SK-N-SH (cell line): ENCODE measurements at regions not wholly inside any gene's neighbourhood (a gene's known extent, or its start where the extent isn't known, plus 50 kb on each side); places are given as distances from the start of the nearest gene placed in this dataset.

Experiments used
- CTCF ChIA-PET: fragments of 300-600, 350-600 bp; formaldehyde crosslinking; extraction: SDS; loops from one replicate; lab custom pipeline; 2021; lab: Yijun Ruan, JAX
- POLR2A ChIA-PET: fragments of 350-600 bp; sonication (Branson Sonifier 250); formaldehyde crosslinking; extraction: SDS; loops from one replicate; lab custom pipeline; 2020; ENCODE audit warnings: antibody characterized with exemption, inconsistent platforms; lab: Yijun Ruan, JAX
- DNase-seq: peaks from one replicate; pipeline ENCODE4 v3.0.0; 2012
- H2AFZ ChIP-seq: fragments of 200-600 bp; sonication (generic); 2 replicates; pipeline ENCODE4 v1.8.1; 2016; ENCODE audit warnings: antibody characterized with exemption, mild to moderate bottlenecking, low read depth
- H3F3A ChIP-seq: fragments of 200-600 bp; sonication (generic); replicated peaks from 2 replicates; pipeline ENCODE3; 2016; ENCODE audit warnings: antibody characterized with exemption, mild to moderate bottlenecking; ENCODE audit not compliant: insufficient read depth
- H3K27ac ChIP-seq, 2 experiments: fragments of 200-500 bp in 1 of 2; fragments of 200-600 bp in 1 of 2; sonication (Bioruptor generic) in 1 of 2; sonication (generic), shearing (Covaris generic) in 1 of 2; 2 replicates each; pipeline versions ENCODE4 v1.5.1 to v1.6.1; 2014 to 2016; ENCODE audit warnings: low read depth in 2 of 2, inconsistent platforms in 1 of 2, low read length in 1 of 2, mild to moderate bottlenecking in 1 of 2, mixed read lengths in 1 of 2
- H3K27me3 ChIP-seq: fragments of 200-600 bp; sonication (generic), shearing (Covaris generic); 2 replicates; pipeline ENCODE4 v1.6.1; 2016; ENCODE audit warnings: mixed run types; ENCODE audit not compliant: insufficient read depth
- H3K36me3 ChIP-seq, 2 experiments: fragments of 200-500 bp in 1 of 2; fragments of 200-600 bp in 1 of 2; sonication (Bioruptor generic) in 1 of 2; sonication (generic) in 1 of 2; replicated peaks in 1 of 2; 2 replicates each; pipeline versions ENCODE3 to v1.5.1; 2014 to 2016; ENCODE audit warnings: low read length in 1 of 2, mild to moderate bottlenecking in 1 of 2; ENCODE audit not compliant: insufficient read depth in 2 of 2, control insufficient read depth in 1 of 2
- H3K4me1 ChIP-seq, 2 experiments: fragments of 200-500 bp in 1 of 2; fragments of 200-600 bp in 1 of 2; sonication (Bioruptor generic) in 1 of 2; sonication (generic), shearing (Covaris generic) in 1 of 2; 2 replicates each; pipeline versions ENCODE4 v1.5.1 to v1.6.1; 2014 to 2016; ENCODE audit warnings: low read depth in 1 of 2, low read length in 1 of 2, mixed run types in 1 of 2; ENCODE audit not compliant: insufficient read depth in 2 of 2, control insufficient read depth in 1 of 2
- H3K4me2 ChIP-seq: fragments of 200-600 bp; sonication (generic), shearing (Covaris generic); 2 replicates; pipeline ENCODE4 v1.6.1; 2017; ENCODE audit warnings: mixed run types
- H3K4me3 ChIP-seq, 2 experiments: fragments of 200-500 bp in 1 of 2; fragments of 200-600 bp in 1 of 2; sonication (Bioruptor generic) in 1 of 2; sonication (generic), shearing (Covaris generic) in 1 of 2; 2 replicates each; pipeline versions ENCODE4 v1.5.1 to v1.8.1; 2014 to 2016; ENCODE audit warnings: low read depth in 2 of 2, inconsistent platforms in 1 of 2, low read length in 1 of 2, mild to moderate bottlenecking in 1 of 2, mixed read lengths in 1 of 2, moderate library complexity in 1 of 2
- H3K79me2 ChIP-seq: fragments of 200-600 bp; sonication (generic); 2 replicates; pipeline ENCODE4 v1.8.1; 2017; ENCODE audit warnings: mild to moderate bottlenecking; ENCODE audit not compliant: insufficient read depth
- H3K9ac ChIP-seq: fragments of 200-600 bp; sonication (generic); 2 replicates; pipeline ENCODE4 v1.6.1; 2017; ENCODE audit warnings: mixed run types
- H3K9me2 ChIP-seq: fragments of 200-600 bp; sonication (generic); 2 replicates; pipeline ENCODE4 v1.6.1; 2017; ENCODE audit warnings: mixed run types
- H3K9me3 ChIP-seq: fragments of 200-600 bp; sonication (generic); 2 replicates; pipeline ENCODE4 v1.6.1; 2017; ENCODE audit warnings: mixed run types, mild to moderate bottlenecking, moderate library complexity
- H4K20me1 ChIP-seq: fragments of 200-600 bp; sonication (generic); 2 replicates; pipeline ENCODE4 v1.6.1; 2017; ENCODE audit warnings: mild to moderate bottlenecking, mixed run types; ENCODE audit not compliant: insufficient read depth
- FOSL2 ChIP-seq: IDR thresholded peaks from 2 replicates; pipeline ENCODE4 v1.4.0; 2012; ENCODE audit warnings: low read depth, mild to moderate bottlenecking, moderate library complexity, borderline replicate concordance
- GABPA ChIP-seq: IDR thresholded peaks from 2 replicates; pipeline ENCODE4 v1.4.0; 2012; ENCODE audit warnings: low read depth, mild to moderate bottlenecking
- GATA2 ChIP-seq: sonication (generic); formaldehyde crosslinking; IDR thresholded peaks from 2 replicates; pipeline ENCODE4 v1.5.0; 2020; ENCODE audit warnings: mild to moderate bottlenecking, missing genetic modification reagents
- JUND ChIP-seq: IDR thresholded peaks from 2 replicates; pipeline ENCODE4 v1.4.0; 2012
- MXI1 ChIP-seq: IDR thresholded peaks from 2 replicates; pipeline ENCODE4 v1.6.1; 2012; ENCODE audit warnings: mild to moderate bottlenecking, low read depth, low read length, improper control_type of control experiment
- NRF1 ChIP-seq: IDR thresholded peaks from 2 replicates; pipeline ENCODE4 v1.6.1; 2012; ENCODE audit warnings: low read depth, mild to moderate bottlenecking, low read length
- POLR2AphosphoS5 ChIP-seq: IDR thresholded peaks from 2 replicates; pipeline ENCODE4 v1.6.1; 2012; ENCODE audit warnings: low read depth, low read length
- RAD21 ChIP-seq: IDR thresholded peaks from 2 replicates; pipeline ENCODE4 v1.6.1; 2012; ENCODE audit warnings: mild to moderate bottlenecking, low read length
- SIN3A ChIP-seq: IDR thresholded peaks from 2 replicates; pipeline ENCODE4 v1.6.1; 2012; ENCODE audit warnings: low read depth, mild to moderate bottlenecking, low read length, moderate library complexity, borderline replicate concordance
- TAF1 ChIP-seq: IDR thresholded peaks from 2 replicates; pipeline ENCODE4 v1.6.1; 2012; ENCODE audit warnings: low read depth, mild to moderate bottlenecking, low read length, moderate library complexity, borderline replicate concordance
- TEAD4 ChIP-seq: IDR thresholded peaks from 2 replicates; pipeline ENCODE4 v1.4.0; 2012; ENCODE audit warnings: mild to moderate bottlenecking, borderline replicate concordance; ENCODE audit not compliant: insufficient read depth
- YY1 ChIP-seq: IDR thresholded peaks from 2 replicates; pipeline ENCODE4 v1.4.0; 2012; ENCODE audit warnings: low read depth, mild to moderate bottlenecking
- TF ChIP-seq, protein P1 (sequence below): fragments of 200-600 bp; sonication (generic); IDR thresholded peaks from 2 replicates; pipeline ENCODE4 v1.6.1; 2017; ENCODE audit warnings: antibody characterized with exemption, mild to moderate bottlenecking, moderate library complexity
- TF ChIP-seq, protein P2 (sequence below): IDR thresholded peaks from 2 replicates; pipeline ENCODE4 v1.6.1; 2012; ENCODE audit warnings: mild to moderate bottlenecking, low read depth, low read length, moderate library complexity
- TF ChIP-seq, protein P3 (sequence below): fragments of 150-350 bp; IDR thresholded peaks from 2 replicates; pipeline ENCODE4 v1.6.1; 2017; ENCODE audit warnings: antibody characterized with exemption, low read length, low read depth, borderline replicate concordance
- TF ChIP-seq, protein P4 (sequence below): IDR thresholded peaks from 2 replicates; pipeline ENCODE4 v1.4.0; 2012; ENCODE audit warnings: low read depth
- TF ChIP-seq, protein P5 (sequence below): fragments of 150-350 bp; IDR thresholded peaks from 2 replicates; pipeline ENCODE4 v1.6.1; 2016; ENCODE audit warnings: mild to moderate bottlenecking, low read depth, low read length
- TF ChIP-seq, protein P6 (sequence below): IDR thresholded peaks from 2 replicates; pipeline ENCODE4 v1.4.0; 2012; ENCODE audit warnings: low read depth, borderline replicate concordance

DNA sequence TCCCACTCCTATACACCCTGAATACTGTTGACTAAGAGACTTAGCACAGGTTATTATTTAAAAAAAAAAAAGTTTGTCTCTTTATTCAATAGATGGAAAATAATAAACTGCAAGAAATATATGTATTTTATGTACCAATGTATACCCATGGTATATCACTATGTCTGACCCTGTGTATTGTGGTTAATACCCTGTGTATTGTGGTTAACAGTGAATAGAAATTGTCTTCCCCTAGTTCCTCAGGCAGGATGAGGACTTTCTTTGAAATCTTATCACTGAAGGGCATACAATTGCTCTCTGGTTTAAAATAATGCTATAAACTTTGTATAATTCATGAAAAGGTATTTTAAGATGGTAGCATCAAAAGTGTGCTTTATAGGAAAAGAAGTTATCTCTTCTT, 80.0 kb upstream of the TMEM106B start:
- Histone ChIP-seq H4K20me1 (no peaks in the 10 kb centered on the region), H3K9me3 (no peaks in the 10 kb centered on the region), H2AFZ (no peak overlapping the region), H3K79me2 (no peaks in the 10 kb centered on the region), H3K4me1 (no peaks in the 10 kb centered on the region; a peak in 1 of 4 replicates), H3K36me3 (no peaks in the 10 kb centered on the region), H3K27me3 (no peaks in the 10 kb centered on the region), H3K27ac (no peak overlapping the region), H3K4me3 (no peak overlapping the region), H3K9me2 (no peaks in the 10 kb centered on the region), H3F3A (no peaks in the 10 kb centered on the region), H3K4me2 (no peak overlapping the region), H3K9ac (no peak overlapping the region)
- DNase-seq = no peak
- ChIA-PET CTCF (no interaction called here), POLR2A (no interaction called here)
- TF ChIP-seq TEAD4 (no peak), NRF1 (no peak), FOSL2 (no peak), GATA2 (no peak), POLR2AphosphoS5 (no peak), RAD21 (no peak), TAF1 (no peak), GABPA (no peak), JUND (no peak), MXI1 (no peak), YY1 (no peak), SIN3A (no peak)
- TF ChIP-seq, protein P1, sequence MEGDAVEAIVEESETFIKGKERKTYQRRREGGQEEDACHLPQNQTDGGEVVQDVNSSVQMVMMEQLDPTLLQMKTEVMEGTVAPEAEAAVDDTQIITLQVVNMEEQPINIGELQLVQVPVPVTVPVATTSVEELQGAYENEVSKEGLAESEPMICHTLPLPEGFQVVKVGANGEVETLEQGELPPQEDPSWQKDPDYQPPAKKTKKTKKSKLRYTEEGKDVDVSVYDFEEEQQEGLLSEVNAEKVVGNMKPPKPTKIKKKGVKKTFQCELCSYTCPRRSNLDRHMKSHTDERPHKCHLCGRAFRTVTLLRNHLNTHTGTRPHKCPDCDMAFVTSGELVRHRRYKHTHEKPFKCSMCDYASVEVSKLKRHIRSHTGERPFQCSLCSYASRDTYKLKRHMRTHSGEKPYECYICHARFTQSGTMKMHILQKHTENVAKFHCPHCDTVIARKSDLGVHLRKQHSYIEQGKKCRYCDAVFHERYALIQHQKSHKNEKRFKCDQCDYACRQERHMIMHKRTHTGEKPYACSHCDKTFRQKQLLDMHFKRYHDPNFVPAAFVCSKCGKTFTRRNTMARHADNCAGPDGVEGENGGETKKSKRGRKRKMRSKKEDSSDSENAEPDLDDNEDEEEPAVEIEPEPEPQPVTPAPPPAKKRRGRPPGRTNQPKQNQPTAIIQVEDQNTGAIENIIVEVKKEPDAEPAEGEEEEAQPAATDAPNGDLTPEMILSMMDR = no peak
- TF ChIP-seq, protein P2, sequence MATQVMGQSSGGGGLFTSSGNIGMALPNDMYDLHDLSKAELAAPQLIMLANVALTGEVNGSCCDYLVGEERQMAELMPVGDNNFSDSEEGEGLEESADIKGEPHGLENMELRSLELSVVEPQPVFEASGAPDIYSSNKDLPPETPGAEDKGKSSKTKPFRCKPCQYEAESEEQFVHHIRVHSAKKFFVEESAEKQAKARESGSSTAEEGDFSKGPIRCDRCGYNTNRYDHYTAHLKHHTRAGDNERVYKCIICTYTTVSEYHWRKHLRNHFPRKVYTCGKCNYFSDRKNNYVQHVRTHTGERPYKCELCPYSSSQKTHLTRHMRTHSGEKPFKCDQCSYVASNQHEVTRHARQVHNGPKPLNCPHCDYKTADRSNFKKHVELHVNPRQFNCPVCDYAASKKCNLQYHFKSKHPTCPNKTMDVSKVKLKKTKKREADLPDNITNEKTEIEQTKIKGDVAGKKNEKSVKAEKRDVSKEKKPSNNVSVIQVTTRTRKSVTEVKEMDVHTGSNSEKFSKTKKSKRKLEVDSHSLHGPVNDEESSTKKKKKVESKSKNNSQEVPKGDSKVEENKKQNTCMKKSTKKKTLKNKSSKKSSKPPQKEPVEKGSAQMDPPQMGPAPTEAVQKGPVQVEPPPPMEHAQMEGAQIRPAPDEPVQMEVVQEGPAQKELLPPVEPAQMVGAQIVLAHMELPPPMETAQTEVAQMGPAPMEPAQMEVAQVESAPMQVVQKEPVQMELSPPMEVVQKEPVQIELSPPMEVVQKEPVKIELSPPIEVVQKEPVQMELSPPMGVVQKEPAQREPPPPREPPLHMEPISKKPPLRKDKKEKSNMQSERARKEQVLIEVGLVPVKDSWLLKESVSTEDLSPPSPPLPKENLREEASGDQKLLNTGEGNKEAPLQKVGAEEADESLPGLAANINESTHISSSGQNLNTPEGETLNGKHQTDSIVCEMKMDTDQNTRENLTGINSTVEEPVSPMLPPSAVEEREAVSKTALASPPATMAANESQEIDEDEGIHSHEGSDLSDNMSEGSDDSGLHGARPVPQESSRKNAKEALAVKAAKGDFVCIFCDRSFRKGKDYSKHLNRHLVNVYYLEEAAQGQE = no peak
- TF ChIP-seq, protein P3, sequence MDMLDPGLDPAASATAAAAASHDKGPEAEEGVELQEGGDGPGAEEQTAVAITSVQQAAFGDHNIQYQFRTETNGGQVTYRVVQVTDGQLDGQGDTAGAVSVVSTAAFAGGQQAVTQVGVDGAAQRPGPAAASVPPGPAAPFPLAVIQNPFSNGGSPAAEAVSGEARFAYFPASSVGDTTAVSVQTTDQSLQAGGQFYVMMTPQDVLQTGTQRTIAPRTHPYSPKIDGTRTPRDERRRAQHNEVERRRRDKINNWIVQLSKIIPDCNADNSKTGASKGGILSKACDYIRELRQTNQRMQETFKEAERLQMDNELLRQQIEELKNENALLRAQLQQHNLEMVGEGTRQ = no peak
- TF ChIP-seq, protein P4, sequence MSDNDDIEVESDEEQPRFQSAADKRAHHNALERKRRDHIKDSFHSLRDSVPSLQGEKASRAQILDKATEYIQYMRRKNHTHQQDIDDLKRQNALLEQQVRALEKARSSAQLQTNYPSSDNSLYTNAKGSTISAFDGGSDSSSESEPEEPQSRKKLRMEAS = no peak
- TF ChIP-seq, protein P5, sequence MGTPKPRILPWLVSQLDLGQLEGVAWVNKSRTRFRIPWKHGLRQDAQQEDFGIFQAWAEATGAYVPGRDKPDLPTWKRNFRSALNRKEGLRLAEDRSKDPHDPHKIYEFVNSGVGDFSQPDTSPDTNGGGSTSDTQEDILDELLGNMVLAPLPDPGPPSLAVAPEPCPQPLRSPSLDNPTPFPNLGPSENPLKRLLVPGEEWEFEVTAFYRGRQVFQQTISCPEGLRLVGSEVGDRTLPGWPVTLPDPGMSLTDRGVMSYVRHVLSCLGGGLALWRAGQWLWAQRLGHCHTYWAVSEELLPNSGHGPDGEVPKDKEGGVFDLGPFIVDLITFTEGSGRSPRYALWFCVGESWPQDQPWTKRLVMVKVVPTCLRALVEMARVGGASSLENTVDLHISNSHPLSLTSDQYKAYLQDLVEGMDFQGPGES = no peak
- TF ChIP-seq, protein P6, sequence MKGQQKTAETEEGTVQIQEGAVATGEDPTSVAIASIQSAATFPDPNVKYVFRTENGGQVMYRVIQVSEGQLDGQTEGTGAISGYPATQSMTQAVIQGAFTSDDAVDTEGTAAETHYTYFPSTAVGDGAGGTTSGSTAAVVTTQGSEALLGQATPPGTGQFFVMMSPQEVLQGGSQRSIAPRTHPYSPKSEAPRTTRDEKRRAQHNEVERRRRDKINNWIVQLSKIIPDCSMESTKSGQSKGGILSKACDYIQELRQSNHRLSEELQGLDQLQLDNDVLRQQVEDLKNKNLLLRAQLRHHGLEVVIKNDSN = no peak
